ENCODE measurements at regions not wholly inside any gene's neighbourhood (a gene's known extent, or its start where the extent isn't known, plus 50 kb on each side); places are given as distances from the start of the nearest gene placed in this dataset.

DNA sequence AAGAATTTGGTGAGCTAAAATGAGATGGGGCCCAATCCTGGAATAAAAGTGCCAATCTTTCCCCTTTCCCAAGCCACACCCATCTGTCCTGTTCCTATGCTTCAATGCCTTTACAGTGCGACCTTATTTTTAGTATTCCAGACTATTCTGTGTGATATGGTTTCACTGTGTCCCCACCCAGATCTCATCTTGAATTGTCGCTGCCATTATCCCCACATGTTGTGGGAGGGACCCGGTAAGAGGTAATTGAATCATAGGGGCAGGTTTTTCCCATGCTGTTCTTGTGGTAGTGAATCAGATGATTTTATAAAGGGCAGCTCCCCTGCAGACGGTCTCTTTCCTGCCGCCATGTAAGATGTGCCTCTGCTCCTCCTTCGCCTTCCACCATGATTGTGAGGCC lies 129.3 kb upstream of the KIF26B start:
- TF ChIP-seq, protein P1, sequence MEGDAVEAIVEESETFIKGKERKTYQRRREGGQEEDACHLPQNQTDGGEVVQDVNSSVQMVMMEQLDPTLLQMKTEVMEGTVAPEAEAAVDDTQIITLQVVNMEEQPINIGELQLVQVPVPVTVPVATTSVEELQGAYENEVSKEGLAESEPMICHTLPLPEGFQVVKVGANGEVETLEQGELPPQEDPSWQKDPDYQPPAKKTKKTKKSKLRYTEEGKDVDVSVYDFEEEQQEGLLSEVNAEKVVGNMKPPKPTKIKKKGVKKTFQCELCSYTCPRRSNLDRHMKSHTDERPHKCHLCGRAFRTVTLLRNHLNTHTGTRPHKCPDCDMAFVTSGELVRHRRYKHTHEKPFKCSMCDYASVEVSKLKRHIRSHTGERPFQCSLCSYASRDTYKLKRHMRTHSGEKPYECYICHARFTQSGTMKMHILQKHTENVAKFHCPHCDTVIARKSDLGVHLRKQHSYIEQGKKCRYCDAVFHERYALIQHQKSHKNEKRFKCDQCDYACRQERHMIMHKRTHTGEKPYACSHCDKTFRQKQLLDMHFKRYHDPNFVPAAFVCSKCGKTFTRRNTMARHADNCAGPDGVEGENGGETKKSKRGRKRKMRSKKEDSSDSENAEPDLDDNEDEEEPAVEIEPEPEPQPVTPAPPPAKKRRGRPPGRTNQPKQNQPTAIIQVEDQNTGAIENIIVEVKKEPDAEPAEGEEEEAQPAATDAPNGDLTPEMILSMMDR (IDR thresholded peaks at IDR 0.05; ENCODE audit: low read depth, low read length), result no peak
- no peak overlapping the region for H3K4me3 ChIP-seq (ENCODE audit: low read depth, low read length)
- H3K9me3 ChIP-seq (ENCODE audit: control insufficient read depth, insufficient read depth, low read length), result no peaks in the 10 kb centered on the region
- ChIA-PET CTCF (interaction anchor here (1.5 to 1.7 kb wide), 2 partner anchors 17 kb away, joined by 9 to 15 read pairs; no protein-coding TSS in a partner anchor), POLR2A (no interaction called here)
- no peak for DNase-seq (ENCODE audit: low read depth, low spot score)
- no peak overlapping the region for H3K27ac ChIP-seq (ENCODE audit: low read depth, low read length)
- H3K27me3 ChIP-seq (ENCODE audit: control insufficient read depth, insufficient read depth, low read length), result no peaks in the 10 kb centered on the region

DNA sequence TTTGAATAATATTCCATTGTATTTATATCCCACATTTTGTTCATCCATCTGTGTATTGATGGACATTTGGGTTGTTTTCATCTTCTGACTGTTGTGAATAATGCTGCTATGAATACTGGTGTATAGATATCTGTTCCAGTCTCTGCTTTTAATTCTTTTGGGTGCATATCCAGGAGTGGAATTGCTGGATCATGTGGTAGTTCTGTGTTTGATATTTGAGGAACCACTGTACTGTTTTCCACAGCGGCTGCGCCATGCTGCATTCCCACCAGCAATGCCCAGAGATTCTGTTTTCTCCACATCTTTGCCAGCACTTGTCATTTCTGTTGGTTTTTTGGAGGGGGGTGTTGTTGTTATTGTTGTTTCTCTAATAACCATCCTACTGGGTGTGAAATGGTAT lies 131.6 kb upstream of the KIF26B start:
- DNase-seq (ENCODE audit: low read depth, low spot score), result no peak
- POLR2A ChIA-PET, result no interaction called here
- Histone ChIP-seq H3K4me3 (ENCODE audit: low read depth, low read length) (no peak overlapping the region), H3K27me3 (ENCODE audit: control insufficient read depth, insufficient read depth, low read length) (no peaks in the 10 kb centered on the region), H3K27ac (ENCODE audit: low read depth, low read length) (no peak overlapping the region), H3K9me3 (ENCODE audit: control insufficient read depth, insufficient read depth, low read length) (no peaks in the 10 kb centered on the region)
- TF ChIP-seq, protein P1 (IDR thresholded peaks at IDR 0.05; ENCODE audit: low read depth, low read length), result no peak
- CTCF ChIA-PET, result no interaction called here

DNA sequence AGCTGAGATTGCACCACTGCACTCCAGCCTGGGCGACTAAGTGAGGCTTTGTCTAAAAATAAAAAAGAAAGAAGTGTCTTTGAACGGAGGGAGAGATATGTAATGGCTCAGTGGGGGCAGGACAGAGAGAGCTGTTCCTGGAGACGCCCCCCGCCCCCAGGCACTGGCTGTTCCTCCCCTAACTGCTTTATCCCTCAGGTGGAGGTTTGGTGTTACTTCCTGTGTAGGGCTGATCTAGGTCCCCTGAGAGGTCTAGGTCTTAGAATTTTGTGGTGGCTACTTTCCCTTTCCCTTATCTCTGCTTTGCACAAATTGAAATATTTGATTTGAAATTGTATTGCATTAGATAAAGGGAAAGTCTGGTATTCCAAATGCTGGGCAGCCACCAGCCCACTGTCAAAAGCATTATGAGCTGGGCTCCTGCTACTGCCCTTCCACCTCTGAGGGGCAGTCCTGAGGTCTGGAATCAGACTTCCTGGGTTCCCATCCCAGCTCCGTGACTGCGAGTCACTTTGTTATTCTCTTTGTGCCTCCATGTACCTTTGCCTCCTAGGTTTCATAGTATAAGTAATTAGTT lies 134.8 kb upstream of the KIF26B start:
- no peaks in the 10 kb centered on the region for H3K27me3 ChIP-seq (ENCODE audit: control insufficient read depth, insufficient read depth, low read length)
- ChIA-PET CTCF (interaction anchor here (4.4 kb wide), 1 partner anchor 23 kb away, joined by 34 read pairs; no protein-coding TSS in a partner anchor), POLR2A (no interaction called here)
- no peak overlapping the region for H3K4me3 ChIP-seq (ENCODE audit: low read depth, low read length)
- no peaks in the 10 kb centered on the region for H3K9me3 ChIP-seq (ENCODE audit: control insufficient read depth, insufficient read depth, low read length)
- H3K27ac ChIP-seq (ENCODE audit: low read depth, low read length), result no peak overlapping the region
- TF ChIP-seq, protein P1 (IDR thresholded peaks at IDR 0.05; ENCODE audit: low read depth, low read length), result no peak
- no peak for DNase-seq (ENCODE audit: low read depth, low spot score)

DNA sequence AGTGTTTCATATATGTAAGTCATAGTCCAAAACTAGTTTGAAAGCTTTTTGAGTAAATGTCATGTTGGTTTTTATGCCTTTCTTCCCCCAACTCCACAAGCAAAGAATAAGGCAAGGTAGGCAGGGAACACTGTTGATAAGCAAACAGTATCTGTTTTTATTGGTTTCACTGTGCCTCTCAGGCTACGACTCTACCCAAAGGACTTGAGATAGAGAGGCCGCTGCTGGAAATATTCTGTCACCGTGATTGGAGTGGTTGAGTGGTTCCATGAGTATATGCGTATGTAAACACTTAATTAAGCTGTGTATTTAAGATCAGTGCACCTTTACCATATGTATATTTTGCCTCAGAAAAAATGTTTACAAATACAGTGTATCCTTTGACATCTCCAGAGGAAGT lies 138.1 kb upstream of the KIF26B start:
- DNase-seq (ENCODE audit: low read depth, low spot score), result no peak
- TF ChIP-seq, protein P1 (IDR thresholded peaks at IDR 0.05; ENCODE audit: low read depth, low read length), result no peak
- H3K27me3 ChIP-seq (ENCODE audit: control insufficient read depth, insufficient read depth, low read length), result no peaks in the 10 kb centered on the region
- ChIA-PET POLR2A (no interaction called here), CTCF (interaction anchor here (1.0 to 1.9 kb wide), 2 partner anchors 8 to 26 kb away, joined by 4 to 11 read pairs; no protein-coding TSS in a partner anchor)
- no peak overlapping the region for H3K27ac ChIP-seq (ENCODE audit: low read depth, low read length)
- no peak overlapping the region for H3K4me3 ChIP-seq (ENCODE audit: low read depth, low read length)
- H3K9me3 ChIP-seq (ENCODE audit: control insufficient read depth, insufficient read depth, low read length), result no peaks in the 10 kb centered on the region

DNA sequence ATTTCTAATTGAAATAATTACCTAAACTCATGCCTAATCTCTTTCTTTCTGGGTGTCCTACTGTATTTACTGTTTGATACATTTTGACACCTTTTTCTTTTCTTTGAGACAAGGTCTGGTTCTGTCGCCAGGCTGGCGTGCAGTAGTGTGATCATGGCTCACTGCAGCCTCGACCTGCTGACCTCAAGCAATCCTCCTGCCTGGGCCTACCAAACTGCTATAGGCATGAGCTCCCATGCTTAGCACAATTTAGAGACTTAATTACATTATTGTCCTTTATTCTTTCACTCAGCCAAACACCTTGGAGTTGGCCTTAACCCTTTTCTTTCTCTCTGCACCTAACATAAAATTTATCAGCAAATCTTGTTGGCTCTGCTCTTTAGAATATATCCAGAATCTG lies 139.8 kb upstream of the KIF26B start:
- DNase-seq (ENCODE audit: low read depth, low spot score), result no peak
- ChIA-PET POLR2A (no interaction called here), CTCF (no interaction called here)
- Histone ChIP-seq H3K27ac (ENCODE audit: low read depth, low read length) (no peak overlapping the region), H3K4me3 (ENCODE audit: low read depth, low read length) (no peak overlapping the region), H3K27me3 (ENCODE audit: control insufficient read depth, insufficient read depth, low read length) (no peaks in the 10 kb centered on the region), H3K9me3 (ENCODE audit: control insufficient read depth, insufficient read depth, low read length) (no peaks in the 10 kb centered on the region)
- TF ChIP-seq, protein P1 (IDR thresholded peaks at IDR 0.05; ENCODE audit: low read depth, low read length), result no peak

Data from AG04450 (cell line).